ENCODE measurements at regions not wholly inside any gene's neighbourhood (a gene's known extent, or its start where the extent isn't known, plus 50 kb on each side); places are given as distances from the start of the nearest gene placed in this dataset.

- no peak for DNase-seq
Observed at GRCh38 chr4:23401572-23401971, 488.3 kb downstream of the PPARGC1A start.

- DNase-seq, result no peak
Observed at GRCh38 chr4:23392860-23393458, 496.9 kb downstream of the PPARGC1A start.

- no peak for DNase-seq
Observed at GRCh38 chr4:23390246-23390645, 499.6 kb downstream of the PPARGC1A start.

DNA sequence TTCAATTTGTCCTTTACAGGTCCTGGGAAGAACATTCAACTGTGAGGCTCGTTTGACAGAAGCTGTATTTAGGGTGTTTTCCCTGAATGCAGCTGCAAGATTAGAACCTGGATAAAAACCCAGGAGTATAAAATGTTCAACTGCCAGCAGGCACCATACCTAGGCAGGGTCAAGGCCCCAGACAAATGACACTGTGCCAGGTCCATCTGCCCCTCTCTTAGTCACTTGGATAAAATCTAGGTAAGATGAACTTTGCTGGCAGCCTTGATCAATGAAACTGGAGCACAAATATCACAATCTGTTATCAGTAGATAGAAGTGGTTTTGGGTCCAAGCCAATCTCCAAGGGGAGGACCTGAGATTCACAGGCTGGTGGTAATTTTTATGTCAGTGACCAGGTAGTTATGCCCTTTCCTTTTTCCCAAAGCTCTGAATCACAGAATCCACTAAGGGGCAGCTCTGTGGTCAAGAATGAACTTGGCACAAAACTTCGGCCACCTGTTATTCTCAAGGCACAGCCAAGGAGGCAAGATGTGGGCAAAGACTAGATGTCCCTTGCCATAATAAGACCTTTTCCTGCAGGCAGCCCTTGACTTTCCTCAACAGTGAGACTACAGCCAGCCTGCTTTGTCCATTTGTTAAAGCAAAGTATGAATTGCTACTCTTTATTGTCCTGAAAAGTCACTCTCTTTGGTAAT lies 501.0 kb downstream of the PPARGC1A start:
- DNase-seq, result no peak

DNA sequence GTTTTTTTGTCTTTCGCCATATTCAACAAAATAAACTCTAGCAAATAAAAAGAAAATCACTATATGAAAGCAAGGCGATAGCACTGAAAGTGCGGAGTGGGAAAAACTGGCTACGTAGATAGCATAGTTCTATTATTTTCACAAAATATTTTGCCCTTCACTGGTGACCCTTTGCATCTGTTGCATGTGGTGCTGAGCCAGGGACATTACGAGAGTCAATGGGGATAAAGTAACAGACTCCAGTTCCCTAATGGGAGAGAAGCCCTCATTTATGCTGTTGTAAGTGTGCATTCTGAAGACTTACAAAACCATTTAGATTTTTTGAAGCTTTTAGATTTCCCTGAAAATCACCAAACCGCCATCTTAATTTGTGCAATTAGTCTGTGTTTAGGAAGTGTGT lies 501.6 kb downstream of the PPARGC1A start:
- DNase-seq, result no peak

DNA sequence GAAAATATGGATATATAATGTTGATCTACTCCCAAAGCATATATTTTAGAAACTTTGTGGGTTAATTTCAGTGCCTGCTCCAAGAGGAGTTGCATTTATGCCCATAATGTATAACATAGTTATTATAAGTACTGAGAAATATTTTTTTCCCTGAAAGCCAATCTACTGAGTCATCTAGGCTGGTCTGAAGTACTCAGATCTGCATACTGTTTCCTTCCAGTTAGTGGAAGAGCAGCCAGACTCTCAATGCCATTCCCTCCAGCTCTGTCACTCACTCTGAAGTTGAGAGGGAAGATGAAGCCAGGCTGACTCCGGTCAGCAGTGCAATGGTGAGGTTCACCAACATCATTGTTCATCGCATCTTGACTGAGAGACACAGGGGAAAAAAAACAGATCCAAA lies 505.1 kb downstream of the PPARGC1A start:
- no peak for DNase-seq

GRCh38 chr4:23382879-23383278 lies 507.0 kb downstream of the PPARGC1A start:
- no peak for DNase-seq

DNA sequence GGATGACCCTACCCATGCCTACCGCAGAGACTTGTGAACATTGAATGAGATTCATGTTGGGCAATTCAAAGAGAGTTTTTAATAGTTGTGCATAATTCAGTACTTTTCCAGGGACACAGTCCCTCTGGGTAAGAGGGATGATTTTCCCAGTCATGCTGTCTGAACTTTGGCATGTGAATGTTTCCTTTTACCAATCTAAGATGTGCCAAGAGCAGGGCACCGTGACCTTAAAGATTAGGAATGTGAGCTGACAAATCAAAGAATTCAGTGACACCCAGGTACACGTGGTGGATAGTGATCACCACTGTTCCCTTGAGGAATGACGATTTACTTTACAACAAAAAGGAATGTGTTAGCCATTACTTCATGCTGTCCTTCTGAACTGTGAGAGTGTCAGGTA lies 515.6 kb downstream of the PPARGC1A start:
- DNase-seq, result no peak

GRCh38 chr4:23373261-23373660 lies 516.6 kb downstream of the PPARGC1A start:
- DNase-seq, result no peak

- DNase-seq, result no peak
Observed at GRCh38 chr4:23371533-23371932, 518.3 kb downstream of the PPARGC1A start.

GRCh38 chr4:23369331-23369730 lies 520.5 kb downstream of the PPARGC1A start:
- DNase-seq, result no peak

GRCh38 chr4:23368081-23368697 lies 521.7 kb downstream of the PPARGC1A start:
- no peak for DNase-seq

DNA sequence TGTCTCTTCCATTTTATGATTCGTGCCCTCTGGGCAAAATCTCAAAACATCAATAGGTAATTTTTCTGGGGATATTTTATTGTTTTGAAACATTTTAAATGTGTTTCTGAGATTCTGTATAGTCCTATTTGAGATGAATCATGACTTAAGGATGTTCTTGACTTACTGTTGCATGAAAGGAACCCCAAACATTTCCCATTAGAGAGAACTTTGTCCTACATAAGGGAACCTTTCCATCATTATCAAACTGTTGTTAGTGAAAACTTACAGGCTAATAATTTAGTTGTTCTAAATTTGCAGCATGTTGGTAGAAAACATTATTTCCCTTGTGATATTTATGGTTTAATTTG lies 523.3 kb downstream of the PPARGC1A start:
- no peak for DNase-seq

GRCh38 chr4:23365871-23366556 lies 523.8 kb downstream of the PPARGC1A start:
- no peak for DNase-seq

- DNase-seq, result no peak
Observed at GRCh38 chr4:23365086-23365485, 524.8 kb downstream of the PPARGC1A start.

GRCh38 chr4:23364167-23364566 lies 525.7 kb downstream of the PPARGC1A start:
- DNase-seq, result no peak

DNA sequence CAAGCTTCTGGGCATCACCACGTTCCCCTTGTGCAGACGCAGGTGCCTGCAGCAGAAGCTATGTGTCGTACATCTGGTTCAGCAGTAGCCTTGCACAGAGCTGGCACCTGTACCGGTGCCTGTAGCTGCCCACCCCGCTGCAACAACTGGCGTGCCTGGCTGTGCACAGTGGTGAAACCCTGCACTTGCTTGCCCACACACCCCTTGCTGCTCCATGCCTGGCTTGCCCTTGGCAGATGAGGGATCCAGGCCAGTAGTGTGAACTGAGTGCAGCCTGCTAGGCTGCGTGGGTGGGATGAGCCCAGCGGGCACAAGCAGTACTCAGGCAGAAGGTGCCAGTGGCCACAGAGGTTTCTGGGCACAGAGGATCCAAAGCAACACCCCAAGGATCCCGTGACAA lies 528.4 kb downstream of the PPARGC1A start:
- no peak for DNase-seq

GRCh38 chr4:23360718-23361117 lies 529.1 kb downstream of the PPARGC1A start:
- no peak for DNase-seq

GRCh38 chr4:23355258-23355657 lies 534.6 kb downstream of the PPARGC1A start:
- peak; percentile 73 for DNase-seq

DNA sequence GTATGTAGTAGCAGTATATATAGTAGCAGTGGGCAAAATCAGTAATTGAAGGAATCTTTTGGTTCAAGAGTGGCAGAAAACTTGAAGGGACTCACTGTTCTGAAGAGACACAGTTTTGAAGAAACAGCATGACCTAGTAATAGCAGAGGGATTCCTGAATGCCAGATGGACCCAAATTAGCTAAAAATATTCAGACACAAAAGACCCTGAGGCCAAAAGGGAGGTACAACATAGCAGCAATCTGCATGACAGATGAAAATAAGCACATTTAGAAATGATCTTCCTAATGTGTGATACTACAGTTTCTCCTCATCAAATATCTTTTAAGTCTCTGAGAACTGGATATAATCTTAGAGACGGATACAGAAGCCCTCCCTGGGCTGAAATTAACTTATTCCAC lies 536.6 kb downstream of the PPARGC1A start:
- DNase-seq, result no peak

GRCh38 chr4:23348789-23349498 lies 540.9 kb downstream of the PPARGC1A start:
- no peak for DNase-seq

- no peak for DNase-seq
Observed at GRCh38 chr4:23337292-23337691, 552.6 kb downstream of the PPARGC1A start.

Measured in muscle of arm (tissue), 1 donor.